ENCODE measurements at regions not wholly inside any gene's neighbourhood (a gene's known extent, or its start where the extent isn't known, plus 50 kb on each side); places are given as distances from the start of the nearest gene placed in this dataset.

DNA sequence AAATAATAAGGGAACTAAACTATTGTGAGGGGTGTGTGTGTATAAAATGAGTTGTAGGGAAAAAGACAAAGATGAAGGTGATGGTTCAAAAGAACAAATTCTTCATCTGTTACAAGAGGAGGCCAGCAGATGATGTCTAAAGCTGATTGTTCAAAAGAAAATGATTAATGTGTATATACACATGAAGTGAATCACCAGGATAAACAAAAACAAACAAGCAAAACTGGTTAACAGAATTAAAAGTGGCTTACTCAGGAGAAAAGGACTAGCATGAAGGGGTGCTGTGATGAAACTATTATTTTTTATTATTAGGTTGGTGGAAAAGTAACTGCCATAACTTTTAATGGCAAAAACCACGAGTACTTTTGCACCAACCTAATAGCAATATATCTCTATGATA, 348.4 kb downstream of the BCL11B start (continued):
- TF ChIP-seq, protein P1, sequence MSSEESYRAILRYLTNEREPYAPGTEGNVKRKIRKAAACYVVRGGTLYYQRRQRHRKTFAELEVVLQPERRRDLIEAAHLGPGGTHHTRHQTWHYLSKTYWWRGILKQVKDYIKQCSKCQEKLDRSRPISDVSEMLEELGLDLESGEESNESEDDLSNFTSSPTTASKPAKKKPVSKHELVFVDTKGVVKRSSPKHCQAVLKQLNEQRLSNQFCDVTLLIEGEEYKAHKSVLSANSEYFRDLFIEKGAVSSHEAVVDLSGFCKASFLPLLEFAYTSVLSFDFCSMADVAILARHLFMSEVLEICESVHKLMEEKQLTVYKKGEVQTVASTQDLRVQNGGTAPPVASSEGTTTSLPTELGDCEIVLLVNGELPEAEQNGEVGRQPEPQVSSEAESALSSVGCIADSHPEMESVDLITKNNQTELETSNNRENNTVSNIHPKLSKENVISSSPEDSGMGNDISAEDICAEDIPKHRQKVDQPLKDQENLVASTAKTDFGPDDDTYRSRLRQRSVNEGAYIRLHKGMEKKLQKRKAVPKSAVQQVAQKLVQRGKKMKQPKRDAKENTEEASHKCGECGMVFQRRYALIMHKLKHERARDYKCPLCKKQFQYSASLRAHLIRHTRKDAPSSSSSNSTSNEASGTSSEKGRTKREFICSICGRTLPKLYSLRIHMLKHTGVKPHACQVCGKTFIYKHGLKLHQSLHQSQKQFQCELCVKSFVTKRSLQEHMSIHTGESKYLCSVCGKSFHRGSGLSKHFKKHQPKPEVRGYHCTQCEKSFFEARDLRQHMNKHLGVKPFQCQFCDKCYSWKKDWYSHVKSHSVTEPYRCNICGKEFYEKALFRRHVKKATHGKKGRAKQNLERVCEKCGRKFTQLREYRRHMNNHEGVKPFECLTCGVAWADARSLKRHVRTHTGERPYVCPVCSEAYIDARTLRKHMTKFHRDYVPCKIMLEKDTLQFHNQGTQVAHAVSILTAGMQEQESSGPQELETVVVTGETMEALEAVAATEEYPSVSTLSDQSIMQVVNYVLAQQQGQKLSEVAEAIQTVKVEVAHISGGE (tag by site-specific recombination; conservative IDR thresholded peaks at IDR 0.05; ENCODE audit: low read depth) = no peak
- TF ChIP-seq ZNF112 (tag by site-specific recombination; IDR thresholded peaks at IDR 0.05) = no peak
- TF ChIP-seq, protein P2, sequence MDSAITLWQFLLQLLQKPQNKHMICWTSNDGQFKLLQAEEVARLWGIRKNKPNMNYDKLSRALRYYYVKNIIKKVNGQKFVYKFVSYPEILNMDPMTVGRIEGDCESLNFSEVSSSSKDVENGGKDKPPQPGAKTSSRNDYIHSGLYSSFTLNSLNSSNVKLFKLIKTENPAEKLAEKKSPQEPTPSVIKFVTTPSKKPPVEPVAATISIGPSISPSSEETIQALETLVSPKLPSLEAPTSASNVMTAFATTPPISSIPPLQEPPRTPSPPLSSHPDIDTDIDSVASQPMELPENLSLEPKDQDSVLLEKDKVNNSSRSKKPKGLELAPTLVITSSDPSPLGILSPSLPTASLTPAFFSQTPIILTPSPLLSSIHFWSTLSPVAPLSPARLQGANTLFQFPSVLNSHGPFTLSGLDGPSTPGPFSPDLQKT (IDR thresholded peaks at IDR 0.05; ENCODE audit: borderline replicate concordance, low read depth, low read length) = no peak

DNA sequence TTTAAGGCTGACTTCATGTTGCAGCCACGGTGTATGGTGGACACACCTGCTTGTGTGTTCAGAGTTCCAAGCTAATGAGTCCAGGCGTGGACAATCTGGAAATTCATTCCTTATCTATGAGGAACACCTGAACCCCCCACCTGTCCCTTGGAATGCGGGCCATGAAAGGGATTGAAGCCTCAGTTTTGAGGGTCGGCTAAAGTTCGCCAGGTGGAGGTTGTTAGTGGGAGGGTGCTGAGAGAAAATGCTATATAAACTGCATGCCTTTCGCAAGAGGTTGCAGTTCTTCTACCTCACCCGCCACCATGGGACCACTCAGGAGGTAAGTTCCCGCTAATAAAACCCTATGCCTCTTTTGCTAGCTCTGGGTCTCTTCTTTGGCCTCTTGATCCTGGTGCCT, 348.0 kb downstream of the BCL11B start:
- Histone ChIP-seq H3K9me3 (ENCODE audit: control insufficient read depth, insufficient read depth, low read depth, low read length) (no peaks in the 10 kb centered on the region; the same call in 1 of the 2 replicates), H3K4me3 (ENCODE audit: low read depth, low read length) (no peak overlapping the region), H3K36me3 (ENCODE audit: control insufficient read depth in 2 of 2, insufficient read depth in 1 of 2, low read length in 2 of 2) (no peaks in the 10 kb centered on the region), H3K4me1 (ENCODE audit: control insufficient read depth, insufficient read depth, low read length) (no peaks in the 10 kb centered on the region), H3K27ac (ENCODE audit: extremely low read depth, low read depth, low read length) (no peak overlapping the region)
- ChIA-PET CTCF (no interaction called here), POLR2A (no interaction called here)
- TF ChIP-seq, protein P3, sequence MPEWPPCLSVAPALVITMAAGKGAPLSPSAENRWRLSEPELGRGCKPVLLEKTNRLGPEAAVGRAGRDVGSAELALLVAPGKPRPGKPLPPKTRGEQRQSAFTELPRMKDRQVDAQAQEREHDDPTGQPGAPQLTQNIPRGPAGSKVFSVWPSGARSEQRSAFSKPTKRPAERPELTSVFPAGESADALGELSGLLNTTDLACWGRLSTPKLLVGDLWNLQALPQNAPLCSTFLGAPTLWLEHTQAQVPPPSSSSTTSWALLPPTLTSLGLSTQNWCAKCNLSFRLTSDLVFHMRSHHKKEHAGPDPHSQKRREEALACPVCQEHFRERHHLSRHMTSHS (tag by site-specific recombination; IDR thresholded peaks at IDR 0.05) = no peak
- TF ChIP-seq ZNF274 (IDR thresholded peaks at IDR 0.05; ENCODE audit: low read length) = no peak
- no peak for TF ChIP-seq ZNF274 (tag by site-specific recombination; IDR thresholded peaks at IDR 0.05; ENCODE audit: borderline replicate concordance)
- TF ChIP-seq ZNF248 (tag by site-specific recombination; IDR thresholded peaks at IDR 0.05) = no peak
- no peak for TF ChIP-seq OSR2 (tag by site-specific recombination; IDR thresholded peaks at IDR 0.05)
- TF ChIP-seq ZNF239 (tag by site-specific recombination; IDR thresholded peaks at IDR 0.05) = no peak
- TF ChIP-seq, protein P4, sequence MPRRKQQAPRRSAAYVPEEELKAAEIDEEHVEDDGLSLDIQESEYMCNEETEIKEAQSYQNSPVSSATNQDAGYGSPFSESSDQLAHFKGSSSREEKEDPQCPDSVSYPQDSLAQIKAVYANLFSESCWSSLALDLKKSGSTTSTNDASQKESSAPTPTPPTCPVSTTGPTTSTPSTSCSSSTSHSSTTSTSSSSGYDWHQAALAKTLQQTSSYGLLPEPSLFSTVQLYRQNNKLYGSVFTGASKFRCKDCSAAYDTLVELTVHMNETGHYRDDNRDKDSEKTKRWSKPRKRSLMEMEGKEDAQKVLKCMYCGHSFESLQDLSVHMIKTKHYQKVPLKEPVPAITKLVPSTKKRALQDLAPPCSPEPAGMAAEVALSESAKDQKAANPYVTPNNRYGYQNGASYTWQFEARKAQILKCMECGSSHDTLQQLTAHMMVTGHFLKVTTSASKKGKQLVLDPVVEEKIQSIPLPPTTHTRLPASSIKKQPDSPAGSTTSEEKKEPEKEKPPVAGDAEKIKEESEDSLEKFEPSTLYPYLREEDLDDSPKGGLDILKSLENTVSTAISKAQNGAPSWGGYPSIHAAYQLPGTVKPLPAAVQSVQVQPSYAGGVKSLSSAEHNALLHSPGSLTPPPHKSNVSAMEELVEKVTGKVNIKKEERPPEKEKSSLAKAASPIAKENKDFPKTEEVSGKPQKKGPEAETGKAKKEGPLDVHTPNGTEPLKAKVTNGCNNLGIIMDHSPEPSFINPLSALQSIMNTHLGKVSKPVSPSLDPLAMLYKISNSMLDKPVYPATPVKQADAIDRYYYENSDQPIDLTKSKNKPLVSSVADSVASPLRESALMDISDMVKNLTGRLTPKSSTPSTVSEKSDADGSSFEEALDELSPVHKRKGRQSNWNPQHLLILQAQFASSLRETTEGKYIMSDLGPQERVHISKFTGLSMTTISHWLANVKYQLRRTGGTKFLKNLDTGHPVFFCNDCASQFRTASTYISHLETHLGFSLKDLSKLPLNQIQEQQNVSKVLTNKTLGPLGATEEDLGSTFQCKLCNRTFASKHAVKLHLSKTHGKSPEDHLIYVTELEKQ (tag by site-specific recombination; IDR thresholded peaks at IDR 0.05; ENCODE audit: borderline replicate concordance) = no peak
- no peak for TF ChIP-seq ZNF747 (tag by site-specific recombination; IDR thresholded peaks at IDR 0.05)
- TF ChIP-seq, protein P5, sequence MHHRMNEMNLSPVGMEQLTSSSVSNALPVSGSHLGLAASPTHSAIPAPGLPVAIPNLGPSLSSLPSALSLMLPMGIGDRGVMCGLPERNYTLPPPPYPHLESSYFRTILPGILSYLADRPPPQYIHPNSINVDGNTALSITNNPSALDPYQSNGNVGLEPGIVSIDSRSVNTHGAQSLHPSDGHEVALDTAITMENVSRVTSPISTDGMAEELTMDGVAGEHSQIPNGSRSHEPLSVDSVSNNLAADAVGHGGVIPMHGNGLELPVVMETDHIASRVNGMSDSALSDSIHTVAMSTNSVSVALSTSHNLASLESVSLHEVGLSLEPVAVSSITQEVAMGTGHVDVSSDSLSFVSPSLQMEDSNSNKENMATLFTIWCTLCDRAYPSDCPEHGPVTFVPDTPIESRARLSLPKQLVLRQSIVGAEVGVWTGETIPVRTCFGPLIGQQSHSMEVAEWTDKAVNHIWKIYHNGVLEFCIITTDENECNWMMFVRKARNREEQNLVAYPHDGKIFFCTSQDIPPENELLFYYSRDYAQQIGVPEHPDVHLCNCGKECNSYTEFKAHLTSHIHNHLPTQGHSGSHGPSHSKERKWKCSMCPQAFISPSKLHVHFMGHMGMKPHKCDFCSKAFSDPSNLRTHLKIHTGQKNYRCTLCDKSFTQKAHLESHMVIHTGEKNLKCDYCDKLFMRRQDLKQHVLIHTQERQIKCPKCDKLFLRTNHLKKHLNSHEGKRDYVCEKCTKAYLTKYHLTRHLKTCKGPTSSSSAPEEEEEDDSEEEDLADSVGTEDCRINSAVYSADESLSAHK (tag by site-specific recombination; IDR thresholded peaks at IDR 0.05) = no peak
- no peak for TF ChIP-seq ZNF133 (tag by site-specific recombination; IDR thresholded peaks at IDR 0.05)
- no peak for TF ChIP-seq REPIN1 (tag by site-specific recombination; IDR thresholded peaks at IDR 0.05; ENCODE audit: low read depth)
